IMR-90 (cell line): ENCODE measurements at regions not wholly inside any gene's neighbourhood (a gene's known extent, or its start where the extent isn't known, plus 50 kb on each side); places are given as distances from the start of the nearest gene placed in this dataset.

Experiments used
- BHLHE40 ChIP-seq: fragments of 150-350 bp; IDR thresholded peaks from 2 replicates; pipeline ENCODE4 v1.6.1; 2016; ENCODE audit warnings: mild to moderate bottlenecking, low read depth, low read length
- CEBPB ChIP-seq: IDR thresholded peaks from 2 replicates; pipeline ENCODE4 v1.6.1; 2012; ENCODE audit warnings: low read depth, low read length, improper control_type of control experiment
- CTCF ChIP-seq: conservative IDR thresholded peaks from 2 replicates; pipeline ENCODE4 v1.5.1; 2012; ENCODE audit warnings: mild to moderate bottlenecking, low read depth, low read length, improper control_type of control experiment
- MAFK ChIP-seq: IDR thresholded peaks from 2 replicates; pipeline ENCODE4 v1.6.1; 2012; ENCODE audit warnings: low read depth, low read length, improper control_type of control experiment
- MAZ ChIP-seq: IDR thresholded peaks from 2 replicates; pipeline ENCODE4 v1.6.1; 2012; ENCODE audit warnings: low read depth, mild to moderate bottlenecking, low read length, improper control_type of control experiment, moderate library complexity, borderline replicate concordance
- POLR2A ChIP-seq: IDR thresholded peaks from 2 replicates; pipeline ENCODE4 v1.6.1; 2012; ENCODE audit warnings: mild to moderate bottlenecking, low read depth, low read length
- RAD21 ChIP-seq: IDR thresholded peaks from 2 replicates; pipeline ENCODE4 v1.6.1; 2012; ENCODE audit warnings: low read length, improper control_type of control experiment
- RFX5 ChIP-seq: IDR thresholded peaks from 2 replicates; pipeline ENCODE4 v1.8.0; 2012; ENCODE audit warnings: low read depth, mild to moderate bottlenecking, low read length, moderate library complexity
- USF2 ChIP-seq: fragments of 150-350 bp; IDR thresholded peaks from 2 replicates; pipeline ENCODE4 v1.6.1; 2017; ENCODE audit warnings: mild to moderate bottlenecking, antibody characterized with exemption, low read length, low read depth

GRCh38 chr13:87153371-87153770 lies 517.8 kb upstream of the SLITRK5 start:
- no peak for TF ChIP-seq MAZ
- no peak for TF ChIP-seq CTCF
- TF ChIP-seq POLR2A, result no peak
- TF ChIP-seq BHLHE40, result no peak
- no peak for TF ChIP-seq RAD21
- TF ChIP-seq RFX5, result no peak
- no peak for TF ChIP-seq CEBPB
- TF ChIP-seq USF2, result no peak
- no peak for TF ChIP-seq MAFK
